ENCODE measurements at regions not wholly inside any gene's neighbourhood (a gene's known extent, or its start where the extent isn't known, plus 50 kb on each side); places are given as distances from the start of the nearest gene placed in this dataset.

GRCh38 chr12:72133497-72134055, 138.6 kb upstream of the TRHDE start:
- Mint-ChIP-seq H3K27ac (no peak overlapping the region), H3K4me1 (no peaks in the 10 kb centered on the region), H3K9me3 (peaks cover 0 to 3% (median 0%) of the 10 kb centered on the region in 7 donors), H3K36me3 (no peaks in the 10 kb centered on the region), H3K4me3 (no peak overlapping the region), H3K27me3 (no peaks in the 10 kb centered on the region)
- ATAC-seq (ENCODE audit: low read depth in 2 of 2) (no peak), DNase-seq (no peak)

GRCh38 chr12:72134246-72135020, 137.7 kb upstream of the TRHDE start:
- Mint-ChIP-seq H3K4me3 (no peak overlapping the region), H3K9me3 (no peaks in the 10 kb centered on the region), H3K27ac (no peak overlapping the region), H3K36me3 (no peaks in the 10 kb centered on the region), H3K27me3 (no peaks in the 10 kb centered on the region), H3K4me1 (no peaks in the 10 kb centered on the region)
- DNase-seq, result no peak
- ATAC-seq (ENCODE audit: low read depth in 2 of 2), result no peak

GRCh38 chr12:72135021-72135301, 137.2 kb upstream of the TRHDE start:
- no peak overlapping the region for H3K4me3 Mint-ChIP-seq
- no peaks in the 10 kb centered on the region for H3K27me3 Mint-ChIP-seq
- no peaks in the 10 kb centered on the region for H3K9me3 Mint-ChIP-seq
- no peak overlapping the region for H3K27ac Mint-ChIP-seq
- no peaks in the 10 kb centered on the region for H3K4me1 Mint-ChIP-seq
- ATAC-seq (ENCODE audit: low read depth in 2 of 2) (no peak), DNase-seq (no peak)
- no peaks in the 10 kb centered on the region for H3K36me3 Mint-ChIP-seq

GRCh38 chr12:72136792-72137191, 135.4 kb upstream of the TRHDE start:
- Mint-ChIP-seq H3K27ac (no peak overlapping the region), H3K36me3 (no peaks in the 10 kb centered on the region), H3K27me3 (no peaks in the 10 kb centered on the region), H3K9me3 (peaks cover 0 to 2% (median 0%) of the 10 kb centered on the region in 7 donors), H3K4me3 (no peak overlapping the region), H3K4me1 (no peaks in the 10 kb centered on the region)
- DNase-seq (no peak), ATAC-seq (ENCODE audit: low read depth in 2 of 2) (no peak)

- peaks cover 0 to 2% (median 0%) of the 10 kb centered on the region in 7 donors for H3K9me3 Mint-ChIP-seq
- ATAC-seq (ENCODE audit: low read depth in 2 of 2) (no peak), DNase-seq (no peak)
- H3K4me1 Mint-ChIP-seq, result no peaks in the 10 kb centered on the region
- H3K27ac Mint-ChIP-seq, result no peak overlapping the region
- H3K36me3 Mint-ChIP-seq, result no peaks in the 10 kb centered on the region
- H3K4me3 Mint-ChIP-seq, result no peak overlapping the region
- no peaks in the 10 kb centered on the region for H3K27me3 Mint-ChIP-seq
Measured at GRCh38 chr12:72139411-72139810, 132.8 kb upstream of the TRHDE start.

GRCh38 chr12:72141381-72141780, 130.8 kb upstream of the TRHDE start:
- no peak overlapping the region for H3K4me3 Mint-ChIP-seq
- no peaks in the 10 kb centered on the region for H3K27me3 Mint-ChIP-seq
- H3K4me1 Mint-ChIP-seq, result no peaks in the 10 kb centered on the region
- DNase-seq (no peak), ATAC-seq (ENCODE audit: low read depth in 2 of 2) (no peak)
- peaks cover 0 to 2% (median 0%) of the 10 kb centered on the region in 7 donors for H3K9me3 Mint-ChIP-seq
- no peak overlapping the region for H3K27ac Mint-ChIP-seq
- H3K36me3 Mint-ChIP-seq, result peaks cover 0 to 4% of the 10 kb centered on the region in 2 donors

GRCh38 chr12:72144553-72144952, 127.6 kb upstream of the TRHDE start:
- no peak for ATAC-seq (ENCODE audit: low read depth in 2 of 2)
- H3K36me3 Mint-ChIP-seq, result peaks cover 0 to 4% of the 10 kb centered on the region in 2 donors
- H3K27ac Mint-ChIP-seq, result no peak overlapping the region

GRCh38 chr12:72146495-72146894, 125.7 kb upstream of the TRHDE start:
- Mint-ChIP-seq H3K27ac (no peak overlapping the region), H3K4me3 (no peak overlapping the region)
- no peak for ATAC-seq (ENCODE audit: low read depth in 2 of 2)

More at GRCh38 chr12:72144553-72144952, 127.6 kb upstream of the TRHDE start:
- Mint-ChIP-seq H3K27me3 (no peaks in the 10 kb centered on the region), H3K4me3 (no peak overlapping the region), H3K4me1 (no peaks in the 10 kb centered on the region), H3K9me3 (peaks cover 0 to 2% (median 0%) of the 10 kb centered on the region in 7 donors)
- DNase-seq, result no peak

GRCh38 chr12:72148709-72149108, 123.5 kb upstream of the TRHDE start:
- no peak overlapping the region for H3K27ac Mint-ChIP-seq
- no peaks in the 10 kb centered on the region for H3K4me1 Mint-ChIP-seq
- no peak overlapping the region for H3K4me3 Mint-ChIP-seq
- no peak for DNase-seq
- H3K36me3 Mint-ChIP-seq, result peaks cover 0 to 4% of the 10 kb centered on the region in 2 donors
- H3K27me3 Mint-ChIP-seq, result no peaks in the 10 kb centered on the region
- peaks cover 0 to 5% (median 0%) of the 10 kb centered on the region in 7 donors for H3K9me3 Mint-ChIP-seq
- no peak for ATAC-seq (ENCODE audit: low read depth in 2 of 2)

More at GRCh38 chr12:72146495-72146894, 125.7 kb upstream of the TRHDE start:
- Mint-ChIP-seq H3K4me1 (no peaks in the 10 kb centered on the region), H3K36me3 (peaks cover 0 to 4% of the 10 kb centered on the region in 2 donors), H3K27me3 (no peaks in the 10 kb centered on the region), H3K9me3 (peaks cover 0 to 5% (median 0%) of the 10 kb centered on the region in 7 donors)
- no peak for DNase-seq

GRCh38 chr12:72162875-72163274, 109.3 kb upstream of the TRHDE start:
- no peaks in the 10 kb centered on the region for H3K36me3 Mint-ChIP-seq
- no peaks in the 10 kb centered on the region for H3K27me3 Mint-ChIP-seq
- H3K4me1 Mint-ChIP-seq, result no peaks in the 10 kb centered on the region
- H3K27ac Mint-ChIP-seq, result no peak overlapping the region
- no peak overlapping the region for H3K4me3 Mint-ChIP-seq
- H3K9me3 Mint-ChIP-seq, result peaks cover 0 to 6% (median 0%) of the 10 kb centered on the region in 7 donors
- DNase-seq (no peak), ATAC-seq (ENCODE audit: low read depth in 2 of 2) (no peak)

GRCh38 chr12:72168851-72169250, 103.3 kb upstream of the TRHDE start:
- DNase-seq (no peak), ATAC-seq (ENCODE audit: low read depth in 2 of 2) (no peak)
- peaks cover 0 to 5% (median 0%) of the 10 kb centered on the region in 3 donors for H3K27me3 Mint-ChIP-seq
- no peak overlapping the region for H3K27ac Mint-ChIP-seq
- no peaks in the 10 kb centered on the region for H3K4me1 Mint-ChIP-seq
- no peak overlapping the region for H3K4me3 Mint-ChIP-seq
- peaks cover 0 to 8% (median 0%) of the 10 kb centered on the region in 7 donors for H3K9me3 Mint-ChIP-seq
- no peaks in the 10 kb centered on the region for H3K36me3 Mint-ChIP-seq

- Mint-ChIP-seq H3K27ac (peak overlapping the region in 1 of 6 donors; percentile 19), H3K9me3 (peaks cover 0 to 4% (median 0%) of the 10 kb centered on the region in 7 donors), H3K27me3 (peaks cover 0 to 7% (median 0%) of the 10 kb centered on the region in 3 donors), H3K4me1 (no peaks in the 10 kb centered on the region), H3K36me3 (no peaks in the 10 kb centered on the region), H3K4me3 (no peak overlapping the region)
- ATAC-seq (ENCODE audit: low read depth in 2 of 2) (no peak), DNase-seq (no peak)
Measured at GRCh38 chr12:72173974-72174373, 98.2 kb upstream of the TRHDE start.

- Mint-ChIP-seq H3K4me3 (no peak overlapping the region), H3K27ac (no peak overlapping the region)
Measured at GRCh38 chr12:72178244-72178643, 93.9 kb upstream of the TRHDE start.

GRCh38 chr12:72178871-72179270, 93.3 kb upstream of the TRHDE start:
- Mint-ChIP-seq H3K4me1 (no peaks in the 10 kb centered on the region), H3K27me3 (peaks cover 0 to 2% (median 0%) of the 10 kb centered on the region in 3 donors), H3K36me3 (no peaks in the 10 kb centered on the region), H3K27ac (no peak overlapping the region), H3K9me3 (no peaks in the 10 kb centered on the region), H3K4me3 (no peak overlapping the region)
- no peak for ATAC-seq (ENCODE audit: low read depth in 2 of 2)
- no peak for DNase-seq

More at GRCh38 chr12:72178244-72178643, 93.9 kb upstream of the TRHDE start:
- Mint-ChIP-seq H3K4me1 (no peaks in the 10 kb centered on the region), H3K9me3 (no peaks in the 10 kb centered on the region), H3K27me3 (peaks cover 0 to 7% (median 0%) of the 10 kb centered on the region in 3 donors), H3K36me3 (no peaks in the 10 kb centered on the region)
- ATAC-seq (ENCODE audit: low read depth in 2 of 2), result no peak
- DNase-seq, result no peak

Data from naive B cell (primary cell).